ENCODE measurements at regions not wholly inside any gene's neighbourhood (a gene's known extent, or its start where the extent isn't known, plus 50 kb on each side); places are given as distances from the start of the nearest gene placed in this dataset.

DNA sequence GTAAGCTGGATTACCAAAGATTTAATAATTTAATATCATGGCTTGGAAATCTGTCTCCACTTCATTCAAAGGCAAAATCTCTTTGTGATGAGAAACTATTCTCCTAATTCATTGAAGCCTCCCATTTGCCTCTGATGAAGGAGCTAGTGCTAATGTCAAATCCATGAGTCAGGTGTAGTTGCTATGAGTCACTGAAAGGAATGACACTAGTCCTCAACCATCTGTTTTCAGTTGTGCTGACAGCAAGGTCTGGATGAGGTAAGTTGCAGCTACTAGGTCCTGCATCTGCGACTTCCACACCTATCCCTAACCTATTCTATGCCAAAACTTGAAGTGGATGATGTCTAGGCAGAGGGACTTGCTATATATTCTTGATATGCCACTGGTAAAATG lies 324.0 kb upstream of the UBE2E3 start:
- 45 to 68% methylated on average over 1 of the region's 1 CpG for WGBS, 2 donors
- Histone ChIP-seq H3K27me3 (no peaks in the 10 kb centered on the region), H3K27ac (no peak overlapping the region), H3K36me3 (no peaks in the 10 kb centered on the region), H3K9me3 (no peaks in the 10 kb centered on the region), H3K4me1 (no peaks in the 10 kb centered on the region), H3K4me3 (no peak overlapping the region)
- no peak for DNase-seq
- peak in 1 of 4 donors; percentile 46 for ATAC-seq
- FAIRE-seq, result no peak
- intact Hi-C loops (cut with DNase I), result no loop called here
- TF ChIP-seq, protein P1, sequence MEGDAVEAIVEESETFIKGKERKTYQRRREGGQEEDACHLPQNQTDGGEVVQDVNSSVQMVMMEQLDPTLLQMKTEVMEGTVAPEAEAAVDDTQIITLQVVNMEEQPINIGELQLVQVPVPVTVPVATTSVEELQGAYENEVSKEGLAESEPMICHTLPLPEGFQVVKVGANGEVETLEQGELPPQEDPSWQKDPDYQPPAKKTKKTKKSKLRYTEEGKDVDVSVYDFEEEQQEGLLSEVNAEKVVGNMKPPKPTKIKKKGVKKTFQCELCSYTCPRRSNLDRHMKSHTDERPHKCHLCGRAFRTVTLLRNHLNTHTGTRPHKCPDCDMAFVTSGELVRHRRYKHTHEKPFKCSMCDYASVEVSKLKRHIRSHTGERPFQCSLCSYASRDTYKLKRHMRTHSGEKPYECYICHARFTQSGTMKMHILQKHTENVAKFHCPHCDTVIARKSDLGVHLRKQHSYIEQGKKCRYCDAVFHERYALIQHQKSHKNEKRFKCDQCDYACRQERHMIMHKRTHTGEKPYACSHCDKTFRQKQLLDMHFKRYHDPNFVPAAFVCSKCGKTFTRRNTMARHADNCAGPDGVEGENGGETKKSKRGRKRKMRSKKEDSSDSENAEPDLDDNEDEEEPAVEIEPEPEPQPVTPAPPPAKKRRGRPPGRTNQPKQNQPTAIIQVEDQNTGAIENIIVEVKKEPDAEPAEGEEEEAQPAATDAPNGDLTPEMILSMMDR (IDR thresholded peaks at IDR 0.05), result peak in 1 of 4 donors; percentile 2

DNA sequence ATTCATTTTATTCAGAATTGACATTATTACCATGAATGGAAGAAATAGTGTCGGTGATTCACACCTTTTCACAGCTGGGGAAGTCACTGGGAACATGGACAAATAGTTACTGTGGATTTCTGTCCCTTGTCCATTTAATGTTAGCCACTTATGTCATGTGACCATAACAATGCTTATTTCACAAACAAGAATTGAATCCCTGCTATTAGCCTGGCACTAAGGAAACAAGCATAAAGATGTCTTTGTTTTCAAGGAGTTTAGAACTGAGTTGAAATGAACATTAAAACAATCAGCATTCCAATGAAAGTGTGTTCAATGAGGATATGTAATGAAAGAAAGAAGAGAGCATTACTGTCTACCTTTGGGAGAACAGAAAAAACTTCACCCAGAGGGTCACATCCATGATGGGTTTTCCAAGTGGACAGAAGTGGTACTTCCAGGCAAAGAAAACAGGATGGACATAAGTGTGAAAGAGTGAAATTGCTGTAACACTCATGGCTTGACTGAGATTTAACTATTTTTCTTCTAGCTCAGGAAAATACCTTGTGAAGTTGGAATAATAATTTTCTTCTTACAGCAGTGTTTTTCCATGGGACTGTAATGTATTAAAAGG lies 324.5 kb upstream of the UBE2E3 start:
- intact Hi-C loops (cut with DNase I), result no loop called here
- WGBS, 2 donors, result 43 to 61% methylated on average over 1 of the region's 1 CpG
- FAIRE-seq, result no peak
- no peaks in the 10 kb centered on the region for H3K36me3 ChIP-seq
- no peak overlapping the region for H3K4me3 ChIP-seq
- DNase-seq, result no peak
- H3K27ac ChIP-seq, result no peak overlapping the region
- H3K27me3 ChIP-seq, result no peaks in the 10 kb centered on the region
- TF ChIP-seq, protein P1 (IDR thresholded peaks at IDR 0.05), result peak in 1 of 4 donors; percentile 20
- no peaks in the 10 kb centered on the region for H3K9me3 ChIP-seq
- no peak for ATAC-seq
- H3K4me1 ChIP-seq, result no peaks in the 10 kb centered on the region

DNA sequence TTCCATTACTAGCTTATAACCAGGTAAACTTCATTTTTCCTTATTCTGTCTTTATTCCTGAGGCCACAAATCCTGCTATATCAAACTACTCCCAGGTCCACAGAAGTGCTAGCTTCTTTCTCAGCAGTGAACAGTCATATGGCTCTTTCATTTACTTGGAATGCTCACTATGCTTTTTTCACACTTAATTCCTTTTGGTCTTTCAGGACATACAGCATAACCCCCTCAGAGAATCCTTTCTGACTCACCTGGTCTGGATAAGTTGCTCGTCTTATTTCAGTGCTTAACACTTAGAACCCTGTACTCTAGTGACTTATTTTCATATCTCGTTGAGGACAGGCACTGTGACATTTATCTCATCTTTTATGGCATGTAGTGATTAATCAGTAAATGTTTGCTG lies 325.0 kb upstream of the UBE2E3 start:
- H3K27me3 ChIP-seq, result no peaks in the 10 kb centered on the region
- DNase-seq (no peak), ATAC-seq (no peak), FAIRE-seq (no peak)
- H3K4me3 ChIP-seq, result no peak overlapping the region
- no peaks in the 10 kb centered on the region for H3K4me1 ChIP-seq
- H3K9me3 ChIP-seq, result no peaks in the 10 kb centered on the region
- WGBS, 2 donors, result 33 to 37% methylated on average over 2 of the region's 2 CpGs
- TF ChIP-seq, protein P1 (IDR thresholded peaks at IDR 0.05), result no peak
- no peak overlapping the region for H3K27ac ChIP-seq
- H3K36me3 ChIP-seq, result no peaks in the 10 kb centered on the region
- intact Hi-C loops (cut with DNase I), result no loop called here

DNA sequence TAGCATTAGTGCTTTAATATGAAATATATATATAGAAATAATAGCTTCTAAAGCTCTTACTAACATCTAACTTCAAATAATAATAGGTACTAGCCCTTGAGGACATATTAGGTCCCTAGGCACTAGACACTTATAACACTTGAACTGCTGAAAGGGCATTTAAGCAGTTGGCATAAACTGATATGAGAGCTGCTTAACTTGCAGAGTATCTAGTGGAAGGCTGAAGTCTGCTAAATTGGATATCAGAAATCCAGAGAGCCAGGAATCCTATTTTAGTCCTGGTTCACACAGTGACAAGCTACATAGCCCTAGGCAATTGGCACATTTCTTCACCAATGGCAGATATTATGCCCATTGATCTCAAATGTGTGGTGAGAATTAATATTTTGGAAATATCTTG lies 326.9 kb upstream of the UBE2E3 start:
- intact Hi-C loops (cut with DNase I), result no loop called here
- no peaks in the 10 kb centered on the region for H3K27me3 ChIP-seq
- H3K4me3 ChIP-seq, result no peak overlapping the region
- no peak for FAIRE-seq
- no peaks in the 10 kb centered on the region for H3K36me3 ChIP-seq
- TF ChIP-seq, protein P1 (IDR thresholded peaks at IDR 0.05), result no peak
- DNase-seq, result no peak
- H3K27ac ChIP-seq, result no peak overlapping the region
- no peaks in the 10 kb centered on the region for H3K4me1 ChIP-seq
- no peaks in the 10 kb centered on the region for H3K9me3 ChIP-seq
- no peak for ATAC-seq

DNA sequence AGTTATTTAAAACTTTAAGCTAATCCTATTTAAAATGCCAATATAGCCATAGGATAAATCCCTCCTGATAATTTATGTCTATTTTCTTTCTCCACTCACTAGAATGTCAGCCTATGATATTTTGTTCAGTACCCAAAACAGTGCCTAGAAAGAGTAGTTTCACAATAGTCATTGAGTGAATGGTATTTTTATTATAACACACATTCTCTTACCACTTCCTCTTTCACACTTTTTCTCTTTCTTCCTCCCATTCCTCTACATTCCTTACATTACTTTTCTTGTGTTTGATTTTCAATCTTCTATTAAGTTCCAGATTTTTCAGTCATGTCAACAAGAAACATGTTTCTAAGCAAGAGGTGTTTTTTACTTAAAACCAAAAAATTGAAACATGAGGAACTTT lies 327.6 kb upstream of the UBE2E3 start:
- DNase-seq (no peak), FAIRE-seq (no peak), ATAC-seq (no peak)
- Histone ChIP-seq H3K9me3 (no peaks in the 10 kb centered on the region), H3K36me3 (no peaks in the 10 kb centered on the region), H3K27ac (no peak overlapping the region), H3K4me1 (no peaks in the 10 kb centered on the region), H3K27me3 (no peaks in the 10 kb centered on the region), H3K4me3 (no peak overlapping the region)
- TF ChIP-seq, protein P1 (IDR thresholded peaks at IDR 0.05), result no peak
- intact Hi-C loops (cut with DNase I), result no loop called here
